HG03378 (cell line): ENCODE measurements at regions not wholly inside any gene's neighbourhood (a gene's known extent, or its start where the extent isn't known, plus 50 kb on each side); places are given as distances from the start of the nearest gene placed in this dataset.
"Not testable (repeated sequence)": the region's sequence is repeated elsewhere in the genome, so short reads cannot be mapped to it uniquely, and the experiment has no call there.

Experiments used
- ATAC-seq: cut with Tn5 transposase; IDR thresholded peaks from one replicate; pipeline ENCODE4 v1.9.1; 2021; ENCODE audit warnings: mild to moderate bottlenecking, moderate library complexity; ENCODE audit not compliant: unreplicated experiment

GRCh38 chrX:1060562-1060960 is 151.9 kb downstream of the CRLF2 start:
- no peak for ATAC-seq

GRCh38 chrX:1059576-1060561 is 152.6 kb downstream of the CRLF2 start:
- ATAC-seq = no peak

GRCh38 chrX:1053600-1053999 is 158.8 kb downstream of the CRLF2 start:
- not testable (repeated sequence) for ATAC-seq

- no peak for ATAC-seq
These were observed 159.4 kb downstream of the CRLF2 start for GRCh38 chrX:1053072-1053471.

GRCh38 chrX:1052021-1052420 is 160.4 kb downstream of the CRLF2 start:
- no peak for ATAC-seq

DNA sequence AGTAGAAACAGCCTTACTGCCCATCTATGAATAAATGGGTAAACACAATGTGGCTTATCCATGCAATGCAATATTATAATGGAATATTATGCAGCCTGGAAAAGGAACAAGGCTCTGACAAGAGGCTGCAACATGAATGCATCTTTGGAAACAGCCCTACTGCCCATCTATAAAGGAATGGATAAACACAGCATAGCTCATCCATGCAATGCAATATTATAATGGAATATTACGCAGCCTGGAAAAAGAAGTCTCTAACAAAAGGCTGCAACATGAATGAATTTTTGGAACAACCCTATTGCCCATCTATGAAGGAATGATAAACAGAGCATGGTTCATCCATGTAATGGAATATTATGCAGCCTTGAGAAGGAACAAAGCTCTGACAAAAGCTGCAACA is 161.0 kb downstream of the CRLF2 start:
- ATAC-seq = no peak

DNA sequence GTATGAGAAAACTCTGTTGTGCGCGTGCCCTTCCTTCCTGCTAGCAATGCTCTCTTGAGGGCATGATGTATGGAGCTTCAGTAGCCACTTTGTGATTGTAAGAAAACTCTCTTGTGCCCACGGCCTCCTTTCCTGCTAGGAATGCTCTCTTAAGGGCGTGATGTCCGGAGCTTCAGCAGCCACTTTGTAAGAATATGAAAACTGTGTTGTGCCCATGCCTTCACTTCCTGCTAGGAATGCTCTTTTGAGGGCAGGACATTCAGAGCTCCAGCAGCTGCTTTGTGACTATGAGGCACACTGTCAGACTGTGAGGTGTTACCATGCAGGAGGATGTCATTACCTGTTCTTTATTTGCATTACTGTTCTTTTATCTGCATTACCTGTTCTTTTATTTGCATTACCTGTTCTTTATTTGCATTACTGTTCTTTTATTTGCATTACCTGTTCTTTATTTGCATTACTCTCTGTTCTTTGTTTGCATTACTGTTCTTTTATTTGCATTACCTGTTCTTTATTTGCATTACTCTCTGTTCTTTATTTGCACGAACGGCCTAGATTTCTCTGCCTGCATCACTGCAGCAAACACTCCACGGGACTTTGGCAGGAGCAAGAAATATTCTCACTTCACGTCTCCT is 166.7 kb downstream of the CRLF2 start:
- no peak for ATAC-seq

DNA sequence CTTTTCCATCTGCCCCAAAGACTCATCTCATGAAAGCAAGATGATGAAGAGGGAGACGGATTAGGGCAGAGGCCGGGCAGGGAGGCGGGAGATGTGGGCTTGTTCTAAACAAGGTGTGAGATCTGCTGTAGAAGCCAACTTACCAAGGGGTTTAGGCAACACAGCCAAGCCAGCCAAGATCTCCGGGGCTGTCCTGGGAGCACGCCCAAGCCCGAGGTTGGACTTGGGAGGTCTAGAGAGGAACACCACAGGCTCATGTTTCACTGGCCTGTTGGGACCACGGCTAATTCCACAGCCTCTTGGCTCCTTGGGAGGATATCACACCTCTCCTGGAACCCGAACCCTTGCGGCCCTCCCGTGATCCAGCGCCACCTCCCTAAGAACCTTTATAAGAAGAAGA is 171.4 kb downstream of the CRLF2 start:
- no peak for ATAC-seq

DNA sequence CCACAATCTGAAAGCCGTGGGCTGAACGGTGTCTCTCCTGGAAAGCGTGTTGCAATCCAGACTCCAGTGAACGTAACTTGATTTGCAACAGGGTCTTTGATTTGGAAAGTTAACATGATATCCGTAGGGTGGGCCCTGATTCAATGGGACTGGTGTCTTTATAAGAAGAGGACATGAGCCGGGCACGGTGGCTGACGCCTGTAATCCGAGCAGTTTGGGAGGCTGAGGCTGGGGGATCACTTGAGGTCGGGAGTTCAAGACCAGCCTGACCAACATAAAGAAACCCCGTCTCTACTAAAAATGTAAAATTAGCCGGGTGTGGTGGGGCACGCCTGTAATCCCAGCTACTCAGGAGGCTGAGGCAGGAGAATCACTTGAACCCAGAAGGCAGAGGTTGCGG is 176.5 kb downstream of the CRLF2 start:
- not testable (repeated sequence) for ATAC-seq

DNA sequence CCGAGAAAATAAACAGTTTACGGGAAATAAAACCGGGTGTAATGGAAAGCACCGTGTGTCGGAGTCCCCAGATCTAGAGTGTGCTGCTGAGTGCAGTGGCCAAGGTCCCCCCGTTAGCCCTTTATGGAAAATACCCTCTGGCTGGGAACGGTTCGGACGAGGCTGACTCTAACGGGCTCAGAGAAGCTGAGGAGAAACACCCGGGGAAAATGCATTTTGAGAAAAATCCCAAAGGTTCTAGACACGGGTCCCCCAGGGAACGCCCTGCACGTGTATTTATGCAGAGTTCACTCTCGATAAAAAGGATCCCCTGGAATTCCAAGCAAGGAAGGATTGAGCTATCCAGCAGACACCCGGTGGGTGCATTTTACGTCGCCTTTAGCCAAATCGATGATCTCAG is 177.2 kb downstream of the CRLF2 start:
- ATAC-seq = no peak

DNA sequence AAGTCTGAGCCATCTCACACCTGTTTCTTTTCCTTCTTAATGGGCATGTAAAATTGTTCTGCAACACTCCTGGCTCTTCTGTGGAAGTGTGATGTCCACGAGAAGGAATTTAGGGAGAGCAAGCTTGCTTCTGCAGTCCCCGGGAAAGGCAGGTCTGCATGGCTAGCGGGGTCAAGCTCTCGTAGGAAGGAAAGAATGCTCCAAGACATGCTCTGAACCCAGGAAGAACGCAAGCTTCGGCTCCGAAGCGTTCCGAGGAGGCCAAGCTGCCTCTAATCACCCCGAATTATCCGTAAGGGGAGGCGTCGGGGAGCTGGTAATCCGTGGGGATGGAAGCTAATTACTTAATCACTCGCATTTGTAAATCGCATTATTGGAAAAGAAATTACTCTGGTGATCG is 177.7 kb downstream of the CRLF2 start:
- no peak for ATAC-seq

DNA sequence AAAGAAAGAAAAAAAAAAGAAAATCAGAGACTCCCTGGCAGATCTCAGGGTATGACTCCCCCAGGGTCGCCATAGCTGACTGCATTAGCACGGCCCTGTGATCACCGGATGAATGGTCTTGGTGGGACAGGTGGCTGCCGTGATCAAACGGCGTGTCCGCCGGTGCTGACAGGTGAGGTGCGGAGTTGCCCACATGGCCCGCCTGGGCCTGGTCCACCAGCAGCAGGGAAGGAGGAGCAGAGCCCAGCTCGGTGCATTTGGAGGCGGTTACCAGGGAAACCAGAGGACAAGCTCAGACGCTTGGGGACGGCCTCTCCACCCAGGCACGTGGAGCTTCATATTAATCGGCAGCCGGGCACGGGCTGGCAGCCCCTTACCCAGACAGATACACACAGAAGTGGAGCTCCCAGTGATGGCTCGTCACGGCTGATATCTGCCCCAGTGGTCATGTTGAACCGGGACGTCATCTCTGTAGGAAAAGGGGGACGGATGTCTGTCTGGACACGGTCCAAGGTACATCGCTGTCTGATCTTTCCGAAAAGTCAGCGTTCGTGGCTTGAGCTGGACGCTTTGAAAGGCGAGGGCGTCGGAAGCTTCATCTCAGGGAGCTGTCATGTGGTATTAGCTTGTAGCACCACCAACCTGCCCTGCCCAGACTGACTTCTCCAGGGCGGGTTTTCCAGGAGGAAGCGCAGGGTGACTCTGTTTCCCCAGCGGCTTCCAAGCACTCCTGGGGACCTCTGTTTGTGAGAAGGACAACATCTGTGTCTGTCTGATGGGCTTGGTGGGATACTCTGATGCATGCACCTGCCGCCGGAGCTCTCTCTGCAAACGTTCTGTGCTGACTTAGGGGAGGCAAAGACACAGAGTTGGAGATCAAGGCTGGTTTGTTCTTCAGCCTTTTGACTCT is 180.7 kb downstream of the CRLF2 start:
- ATAC-seq = no peak

- no peak for ATAC-seq
These were observed 183.0 kb downstream of the CRLF2 start for GRCh38 chrX:1029494-1029893.

GRCh38 chrX:1027680-1028079 is 184.8 kb downstream of the CRLF2 start:
- no peak for ATAC-seq

DNA sequence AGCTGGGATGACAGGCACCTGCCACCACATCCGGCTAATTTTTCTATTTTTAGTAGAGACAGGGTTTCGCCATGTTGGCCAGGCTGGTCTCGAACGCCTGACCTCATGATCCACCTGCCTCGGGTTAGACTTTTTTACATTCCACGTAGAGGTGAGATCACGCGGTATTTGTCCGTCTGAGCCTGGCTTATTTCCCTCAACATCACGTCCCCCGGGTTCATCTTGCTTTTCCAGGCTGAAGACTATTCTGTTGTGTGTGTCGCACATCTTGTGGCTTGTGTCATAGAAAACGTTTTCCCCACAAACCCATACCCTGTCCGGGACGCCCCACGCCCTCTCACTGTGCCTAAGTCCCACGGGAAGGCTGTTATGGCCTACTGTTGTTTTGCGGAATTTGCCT is 185.3 kb downstream of the CRLF2 start:
- ATAC-seq = peak; percentile 47

DNA sequence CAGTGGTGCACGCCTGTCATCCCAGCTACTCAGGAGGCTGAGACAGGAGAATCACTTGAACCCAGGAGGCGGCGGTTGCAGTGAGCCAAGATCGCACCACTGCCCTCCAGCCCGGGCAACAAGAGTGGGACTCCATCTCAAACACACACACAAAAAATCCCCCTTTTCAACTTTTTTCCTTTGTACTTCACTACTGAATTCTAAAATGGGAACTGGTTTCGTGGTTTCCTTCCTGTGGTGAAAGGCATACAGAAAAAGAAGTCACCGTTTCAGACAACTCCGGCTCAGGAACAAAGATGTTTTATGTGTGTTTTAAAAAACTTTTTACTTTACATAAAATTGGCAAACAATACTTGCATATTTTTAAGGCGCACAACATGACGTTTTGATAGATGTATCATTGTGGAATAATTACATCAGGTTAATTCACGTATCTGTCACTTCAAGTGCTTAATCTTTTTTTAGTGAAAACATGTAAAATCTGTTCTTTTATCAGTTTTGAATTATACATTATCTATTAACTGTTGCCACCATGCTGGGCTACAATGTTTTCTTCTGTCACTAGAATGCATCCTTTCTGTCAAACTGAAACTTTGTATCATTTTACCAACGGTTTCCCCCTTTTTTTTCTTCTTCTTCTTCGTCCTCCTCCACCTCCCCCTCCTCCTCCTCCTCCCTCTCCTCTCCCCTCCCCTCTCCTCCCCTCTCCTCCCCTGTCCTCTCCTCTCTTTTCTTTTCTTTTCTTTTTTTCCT is 186.0 kb downstream of the CRLF2 start:
- peak; percentile 77 for ATAC-seq

- ATAC-seq = no peak
These were observed 187.0 kb downstream of the CRLF2 start for GRCh38 chrX:1025413-1025812.

DNA sequence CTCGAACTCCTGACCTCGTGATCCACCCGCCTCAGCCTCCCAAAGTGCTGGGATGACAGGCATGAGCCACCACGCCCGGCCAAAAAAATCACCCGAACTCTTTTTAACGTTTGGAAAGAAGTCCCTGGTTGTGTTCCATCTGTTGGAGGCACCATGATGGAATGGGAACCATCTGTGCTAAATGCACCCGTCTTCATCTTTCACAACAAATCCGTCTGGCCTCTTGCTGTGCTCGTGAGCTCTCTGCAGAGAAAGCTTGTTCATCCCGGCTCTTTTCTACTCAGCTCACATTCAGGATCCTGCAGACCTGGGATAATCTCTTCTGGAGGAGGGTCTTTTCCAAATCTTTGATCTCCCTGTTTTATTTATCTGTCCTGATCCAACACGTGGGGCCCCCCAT is 188.8 kb downstream of the CRLF2 start:
- ATAC-seq = no peak

GRCh38 chrX:1021314-1021993 is 191.0 kb downstream of the CRLF2 start:
- not testable (repeated sequence) for ATAC-seq

- ATAC-seq = no peak
These were observed 191.7 kb downstream of the CRLF2 start for GRCh38 chrX:1020634-1021166.
